ENCODE measurements at regions not wholly inside any gene's neighbourhood (a gene's known extent, or its start where the extent isn't known, plus 50 kb on each side); places are given as distances from the start of the nearest gene placed in this dataset.

DNA sequence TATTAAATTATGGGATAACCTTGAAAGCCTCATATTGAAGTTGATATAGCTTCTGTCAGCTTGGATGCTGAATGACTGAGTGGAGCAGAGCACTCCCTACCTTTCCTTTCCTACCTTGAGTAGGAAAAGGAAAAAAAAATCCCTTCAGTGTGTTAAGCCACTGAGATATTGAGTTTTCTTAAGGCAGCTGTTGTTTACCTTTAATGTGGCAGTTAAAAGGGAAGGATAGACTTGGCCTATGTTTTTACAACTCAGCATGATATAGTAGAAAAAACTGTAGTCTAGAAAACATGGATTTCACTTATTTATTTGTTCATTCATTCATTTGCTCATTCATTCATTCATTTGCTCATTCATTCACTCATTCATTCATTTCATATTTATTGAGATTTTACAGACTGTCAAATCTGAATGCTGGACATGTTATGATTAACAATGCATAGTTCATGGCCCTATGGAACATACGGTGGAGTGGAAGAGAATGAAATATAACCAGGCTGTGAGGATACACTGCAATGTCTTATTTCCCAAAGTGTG, 131.5 kb upstream of the MAN1A1 start:
- TF ChIP-seq, protein P1, sequence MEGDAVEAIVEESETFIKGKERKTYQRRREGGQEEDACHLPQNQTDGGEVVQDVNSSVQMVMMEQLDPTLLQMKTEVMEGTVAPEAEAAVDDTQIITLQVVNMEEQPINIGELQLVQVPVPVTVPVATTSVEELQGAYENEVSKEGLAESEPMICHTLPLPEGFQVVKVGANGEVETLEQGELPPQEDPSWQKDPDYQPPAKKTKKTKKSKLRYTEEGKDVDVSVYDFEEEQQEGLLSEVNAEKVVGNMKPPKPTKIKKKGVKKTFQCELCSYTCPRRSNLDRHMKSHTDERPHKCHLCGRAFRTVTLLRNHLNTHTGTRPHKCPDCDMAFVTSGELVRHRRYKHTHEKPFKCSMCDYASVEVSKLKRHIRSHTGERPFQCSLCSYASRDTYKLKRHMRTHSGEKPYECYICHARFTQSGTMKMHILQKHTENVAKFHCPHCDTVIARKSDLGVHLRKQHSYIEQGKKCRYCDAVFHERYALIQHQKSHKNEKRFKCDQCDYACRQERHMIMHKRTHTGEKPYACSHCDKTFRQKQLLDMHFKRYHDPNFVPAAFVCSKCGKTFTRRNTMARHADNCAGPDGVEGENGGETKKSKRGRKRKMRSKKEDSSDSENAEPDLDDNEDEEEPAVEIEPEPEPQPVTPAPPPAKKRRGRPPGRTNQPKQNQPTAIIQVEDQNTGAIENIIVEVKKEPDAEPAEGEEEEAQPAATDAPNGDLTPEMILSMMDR (IDR thresholded peaks at IDR 0.05), result no peak
- TF ChIP-seq POLR2A (IDR thresholded peaks at IDR 0.05), result no peak

Measured in heart left ventricle (tissue), 13 donors.